ENCODE measurements at regions not wholly inside any gene's neighbourhood (a gene's known extent, or its start where the extent isn't known, plus 50 kb on each side); places are given as distances from the start of the nearest gene placed in this dataset.
"Not testable (repeated sequence)": the region's sequence is repeated elsewhere in the genome, so short reads cannot be mapped to it uniquely, and the experiment has no call there.

GRCh38 chr2:16111838-16112210 lies 171.5 kb downstream of the MYCN start:
- no peak for FAIRE-seq

- FAIRE-seq: no peak
These were observed 169.5 kb downstream of the MYCN start for GRCh38 chr2:16109821-16110310.

- no peak for FAIRE-seq
These were observed 169.0 kb downstream of the MYCN start for GRCh38 chr2:16109368-16109820.

GRCh38 chr2:16107246-16107645 lies 166.9 kb downstream of the MYCN start:
- FAIRE-seq: no peak

- no peak for FAIRE-seq
These were observed 166.3 kb downstream of the MYCN start for GRCh38 chr2:16106619-16107018.

DNA sequence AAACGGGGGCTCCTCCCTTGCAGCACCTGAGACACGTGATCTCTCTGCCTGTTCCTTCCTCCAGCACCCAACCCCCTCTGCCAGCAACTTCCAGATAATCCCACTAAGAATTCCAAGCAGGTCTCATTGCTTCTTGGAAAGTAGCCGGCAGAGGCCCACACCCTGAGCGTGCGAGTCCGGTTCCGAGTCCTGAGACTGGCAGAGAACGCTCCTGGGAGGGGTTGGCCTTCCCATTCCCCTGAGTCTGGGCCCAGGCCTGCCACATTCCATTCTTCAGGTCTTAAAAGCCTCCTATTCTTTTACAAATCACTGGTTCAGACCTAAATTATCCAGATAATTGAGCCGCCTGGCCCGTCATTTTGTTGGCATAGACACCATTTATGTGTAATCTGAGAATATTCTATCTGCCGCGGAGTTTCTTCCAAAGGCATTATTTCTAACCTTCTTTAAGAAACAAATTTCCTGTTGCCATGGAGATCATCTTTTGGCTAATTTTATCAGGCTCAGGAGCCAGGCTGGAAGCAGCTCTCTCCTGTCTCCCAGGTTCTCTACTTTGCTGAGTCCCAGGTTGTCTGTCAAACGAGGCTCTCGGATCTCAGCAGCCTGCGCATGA lies 165.4 kb downstream of the MYCN start:
- FAIRE-seq: no peak

DNA sequence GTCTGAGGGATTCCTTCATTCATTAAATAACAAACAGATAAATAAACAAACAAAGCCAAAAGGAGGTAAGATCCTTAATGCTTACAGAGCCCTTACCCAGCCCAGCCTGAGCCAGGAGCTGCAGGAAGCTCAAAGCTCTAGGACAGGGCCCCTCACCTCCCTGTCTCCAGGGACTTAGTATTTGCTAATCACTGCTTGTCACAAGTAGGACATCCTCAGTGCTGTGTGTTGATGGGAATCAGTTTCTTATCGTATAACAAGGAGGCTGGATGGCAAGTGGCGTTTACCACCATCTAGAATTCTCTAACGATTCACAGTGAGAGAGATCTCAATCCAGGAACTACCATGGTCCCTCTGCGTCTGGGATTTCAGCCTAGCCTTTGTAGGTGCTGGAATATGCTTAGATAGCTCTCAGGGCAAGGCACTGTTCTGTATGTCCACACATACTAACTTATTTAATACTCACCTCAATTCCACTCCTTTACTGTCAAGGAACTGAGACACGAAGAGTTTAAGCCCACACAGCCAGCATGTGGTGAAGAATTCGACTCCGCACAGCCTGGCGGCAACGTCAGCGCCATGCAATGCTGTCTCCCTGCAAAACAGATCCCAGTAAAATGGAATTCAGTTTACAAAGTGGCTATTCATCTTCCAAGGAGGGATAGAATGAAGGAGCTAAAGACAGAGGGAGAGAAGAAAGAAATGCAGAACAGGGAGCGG lies 164.8 kb downstream of the MYCN start:
- FAIRE-seq: no peak

DNA sequence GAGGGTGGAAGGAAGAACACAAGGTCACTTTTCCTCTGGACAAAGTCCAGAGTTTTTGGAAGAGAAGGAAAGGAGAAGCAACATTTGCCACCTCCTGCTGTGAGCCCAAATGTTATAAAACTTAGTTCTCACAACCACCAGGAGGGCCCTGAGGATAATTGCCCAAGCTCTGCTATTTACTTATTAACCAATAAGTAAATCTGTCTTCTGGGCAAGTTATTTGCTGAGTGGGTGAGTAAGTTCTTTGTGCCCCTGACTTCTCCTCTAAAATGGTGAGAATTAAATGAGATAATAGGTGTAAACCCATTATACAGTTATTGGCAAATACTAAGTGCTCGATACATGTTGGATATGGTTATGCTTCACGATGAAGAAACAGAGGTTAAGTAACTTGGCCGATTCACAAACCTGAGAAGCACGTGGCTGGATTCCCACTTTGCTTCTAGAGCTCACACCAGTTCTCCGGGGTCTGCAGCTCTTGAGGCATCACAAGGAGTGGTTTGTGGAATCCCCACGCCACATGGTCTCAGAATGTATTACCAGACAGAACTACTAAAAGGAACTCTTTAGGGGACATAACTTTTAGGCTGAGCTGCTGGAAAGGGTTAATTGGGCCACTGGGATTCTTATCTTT lies 164.1 kb downstream of the MYCN start:
- FAIRE-seq: no peak

- no peak for FAIRE-seq
These were observed 163.4 kb downstream of the MYCN start for GRCh38 chr2:16103614-16104314.

GRCh38 chr2:16102976-16103380 lies 162.6 kb downstream of the MYCN start:
- FAIRE-seq: no peak

GRCh38 chr2:16102358-16102975 lies 162.1 kb downstream of the MYCN start:
- no peak for FAIRE-seq

GRCh38 chr2:16101196-16101595 lies 160.8 kb downstream of the MYCN start:
- no peak for FAIRE-seq

- no peak for FAIRE-seq
These were observed 159.7 kb downstream of the MYCN start for GRCh38 chr2:16100006-16100405.

DNA sequence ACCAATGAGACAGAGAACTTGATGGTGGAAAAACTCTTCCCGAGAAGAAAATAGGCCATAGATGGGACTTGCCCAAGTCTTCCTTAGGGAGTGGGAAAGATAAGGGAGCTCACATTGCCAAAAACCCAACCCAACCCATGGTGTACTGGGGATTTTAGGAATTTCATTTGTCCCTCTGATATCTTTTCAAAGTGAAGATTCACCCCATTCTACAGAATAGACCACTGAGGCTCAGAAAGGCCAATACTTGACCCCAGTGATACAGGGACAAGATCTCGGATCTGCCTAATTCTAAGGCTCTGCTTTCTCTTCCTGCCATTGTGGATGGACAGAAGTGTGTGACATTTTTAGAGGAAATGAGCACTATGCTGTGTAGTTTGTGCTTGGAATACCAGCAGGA lies 159.0 kb downstream of the MYCN start:
- FAIRE-seq: no peak

DNA sequence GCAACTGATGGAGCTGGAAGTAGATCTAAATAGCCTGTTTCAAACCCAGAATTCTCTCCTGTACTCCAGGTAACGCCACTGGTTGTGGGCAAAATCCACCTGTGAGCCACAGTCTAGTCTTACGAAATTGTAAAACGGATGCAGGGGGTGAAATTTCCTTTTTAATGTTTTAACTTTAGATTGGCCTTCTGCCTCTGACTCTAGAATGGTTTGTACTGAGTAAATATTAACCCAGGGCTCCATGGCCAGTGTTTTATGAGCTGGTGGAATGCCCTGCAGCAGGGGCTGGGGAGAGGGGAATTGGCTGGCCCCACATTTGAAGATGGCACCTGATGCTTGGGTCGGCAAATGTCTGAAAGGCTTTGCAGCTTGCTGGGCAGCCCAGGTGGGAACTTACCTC lies 156.6 kb downstream of the MYCN start:
- no peak for FAIRE-seq

DNA sequence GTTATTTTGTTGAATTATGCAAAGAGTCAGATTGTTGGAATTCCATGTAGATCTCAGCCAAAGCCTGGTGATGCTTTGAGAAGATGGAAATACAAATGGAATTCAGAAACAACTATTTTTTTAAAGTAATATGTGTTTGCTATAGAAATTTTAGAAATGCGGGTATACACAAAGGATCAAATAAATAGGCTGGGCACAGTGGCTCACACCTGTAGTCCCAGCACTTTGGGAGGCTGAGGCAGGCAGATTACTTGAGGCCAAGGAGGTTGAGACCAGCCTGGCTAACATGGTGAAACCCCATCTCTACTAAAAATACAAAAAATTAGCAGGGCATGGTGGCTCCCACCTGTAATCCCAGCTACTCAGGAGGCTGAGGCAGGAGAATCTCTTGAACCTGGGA lies 155.1 kb downstream of the MYCN start:
- FAIRE-seq: not testable (repeated sequence)

GRCh38 chr2:16094811-16095210 lies 154.5 kb downstream of the MYCN start:
- FAIRE-seq: no peak

DNA sequence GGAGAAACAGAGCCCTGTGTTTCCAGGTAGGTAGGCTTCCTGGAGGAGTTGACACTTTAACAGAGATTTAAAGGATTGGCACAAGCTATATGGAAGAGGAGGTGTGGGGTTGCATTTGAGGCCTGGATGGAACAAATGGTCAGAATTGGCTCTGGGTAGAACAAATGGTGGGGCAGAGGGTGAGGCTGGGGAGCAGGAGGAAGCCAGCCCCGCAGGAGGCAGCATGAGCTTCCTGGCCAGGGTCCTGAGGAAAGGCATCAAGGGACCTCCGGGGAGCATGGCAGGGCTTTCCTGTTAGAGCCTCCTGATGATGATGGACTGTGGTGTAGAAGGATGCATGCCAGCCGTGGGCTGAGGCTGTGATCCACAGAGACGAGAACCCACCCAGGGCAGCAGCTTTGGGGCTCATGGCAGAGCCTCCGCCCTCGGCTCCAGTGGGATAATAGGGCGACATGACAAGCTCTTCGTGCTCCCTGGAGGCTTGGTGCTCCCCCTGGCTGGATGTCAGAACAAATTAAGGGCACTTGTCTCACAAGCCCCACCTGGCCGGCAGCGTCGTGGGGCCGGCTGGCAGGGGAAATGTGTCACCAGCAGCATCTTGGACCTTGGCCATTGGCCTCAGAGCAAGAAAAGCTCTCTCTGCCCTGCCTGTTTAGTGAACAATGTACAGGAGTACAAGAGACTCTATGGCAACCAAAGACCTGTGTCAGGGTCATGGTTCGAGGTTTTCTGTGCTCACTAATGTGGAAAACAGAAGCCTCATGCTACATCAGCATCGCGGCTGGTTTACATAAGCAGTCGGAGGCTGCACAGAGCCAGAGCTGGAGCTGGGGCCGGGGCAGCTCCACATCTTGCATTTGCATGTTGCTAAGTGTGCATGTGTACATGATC lies 153.5 kb downstream of the MYCN start:
- no peak for FAIRE-seq

DNA sequence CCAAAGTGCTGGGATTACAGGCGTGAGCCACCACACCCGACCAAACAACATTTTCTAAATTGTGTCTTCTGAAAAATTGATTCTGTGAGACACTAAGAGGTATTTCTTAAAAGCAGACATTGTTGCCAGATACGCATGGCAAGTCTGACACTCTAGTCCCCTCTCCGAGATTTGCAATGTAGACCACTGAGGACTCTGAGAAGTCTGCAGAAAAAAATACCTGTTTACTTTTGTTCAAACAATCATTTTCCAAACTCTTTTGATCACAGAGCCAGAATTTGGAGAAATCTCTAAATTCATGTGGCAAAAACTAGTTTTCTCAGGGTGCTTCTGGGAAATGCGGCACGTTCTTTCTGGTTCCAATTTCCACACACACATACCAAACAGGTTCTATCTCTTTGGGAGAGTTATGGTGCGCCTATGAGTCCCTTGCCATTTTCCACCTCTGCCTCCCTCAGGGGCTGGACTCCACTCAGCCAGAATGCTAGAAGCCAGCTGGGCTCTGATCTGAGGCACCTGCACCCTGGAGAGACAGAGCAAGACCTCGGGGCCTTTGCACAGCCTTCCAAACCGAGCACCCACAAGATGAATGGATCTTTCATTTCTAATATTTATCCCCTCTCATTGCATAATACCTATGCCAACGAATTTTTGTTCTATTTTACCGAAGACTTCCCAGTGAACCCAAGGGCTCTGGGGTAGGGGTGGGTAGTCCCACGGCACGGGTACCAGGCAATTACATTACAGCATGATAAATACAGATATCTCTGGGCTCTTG lies 152.7 kb downstream of the MYCN start:
- no peak for FAIRE-seq

DNA sequence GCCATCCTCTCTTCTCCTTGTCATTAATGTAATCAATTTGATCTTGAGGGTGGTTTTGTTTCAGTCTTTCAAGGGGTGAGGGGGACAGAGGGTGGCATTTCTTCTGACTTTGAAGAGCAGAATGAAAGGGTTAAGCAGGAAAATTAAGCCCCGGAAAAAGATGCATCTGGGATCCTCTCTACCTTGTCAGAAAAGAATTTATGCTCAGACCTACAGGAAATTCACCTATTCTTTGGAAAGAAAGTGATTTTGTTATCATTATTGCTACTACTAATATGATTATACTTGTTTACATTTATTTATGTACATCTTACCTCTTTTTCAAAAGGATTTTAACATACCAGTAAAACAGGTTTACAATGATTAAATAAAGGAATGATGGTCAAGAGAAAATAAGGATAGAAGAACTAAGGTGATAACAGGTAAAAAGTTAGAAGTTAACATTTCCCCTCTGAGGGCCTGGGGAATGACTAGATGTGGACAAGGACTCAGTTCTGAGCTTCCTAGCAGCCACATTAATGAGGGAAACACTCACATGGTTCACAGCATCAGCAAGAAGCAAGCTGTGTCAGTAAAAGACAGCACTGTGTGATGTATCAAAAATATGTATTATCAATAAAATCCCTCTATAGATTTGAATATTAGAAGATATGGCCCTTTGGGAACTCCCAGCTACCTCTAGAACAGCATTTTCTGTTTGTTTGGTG lies 151.4 kb downstream of the MYCN start:
- no peak for FAIRE-seq

Measured in endometrium (tissue), 2 donors.